Calu3 (cell line): ENCODE measurements at regions not wholly inside any gene's neighbourhood (a gene's known extent, or its start where the extent isn't known, plus 50 kb on each side); places are given as distances from the start of the nearest gene placed in this dataset.

Experiments
- BruUV-seq: library from RNA; stranded (reverse); fragments of 400-500 nt; replicated peaks from 2 replicates; lab custom pipeline; 2021; lab: Mats Ljungman, UMichigan
- CTCF ChIA-PET: fragments of 300-600 bp; sonication (Branson Sonifier 250); formaldehyde crosslinking; loops from one replicate; lab custom pipeline; 2022; ENCODE audit warnings: antibody characterized with exemption; lab: Charles Lee
- DNase-seq: peaks from one replicate; pipeline ENCODE4 v3.0.0; 2022
- H3K27ac Mint-ChIP-seq: one replicate; pipeline ENCODE4 v1.8.0; 2022; ENCODE audit warnings: mixed read lengths; ENCODE audit not compliant: unreplicated experiment
- H3K27me3 Mint-ChIP-seq: one replicate; pipeline ENCODE4 v1.8.0; 2022; ENCODE audit warnings: mixed read lengths; ENCODE audit not compliant: unreplicated experiment
- H3K36me3 Mint-ChIP-seq: one replicate; pipeline ENCODE4 v1.8.0; 2022; ENCODE audit warnings: mild to moderate bottlenecking, moderate library complexity, mixed read lengths; ENCODE audit not compliant: insufficient read depth, unreplicated experiment
- H3K4me1 Mint-ChIP-seq: one replicate; pipeline ENCODE4 v1.8.0; 2022; ENCODE audit warnings: mild to moderate bottlenecking, low read depth, mixed read lengths; ENCODE audit not compliant: unreplicated experiment
- H3K4me3 Mint-ChIP-seq: one replicate; pipeline ENCODE4 v1.8.0; 2022; ENCODE audit warnings: mild to moderate bottlenecking, low read depth, moderate library complexity, mixed read lengths; ENCODE audit not compliant: unreplicated experiment
- H3K9me3 Mint-ChIP-seq: one replicate; pipeline ENCODE4 v1.8.0; 2022; ENCODE audit warnings: low read depth, mixed read lengths; ENCODE audit not compliant: unreplicated experiment
- intact Hi-C: fragments of 100-400 bp; cut with micrococcal nuclease; formaldehyde crosslinking; loops from one replicate; pipeline ENCODE4 v1.10.0; 2022; ENCODE audit not compliant: unreplicated experiment
- TF ChIP-seq, protein P1 (sequence below): fragments of 200-600 bp; IDR thresholded peaks from one replicate; pipeline ENCODE4 v1.8.0; 2022; ENCODE audit warnings: antibody characterized with exemption; ENCODE audit not compliant: unreplicated experiment

DNA sequence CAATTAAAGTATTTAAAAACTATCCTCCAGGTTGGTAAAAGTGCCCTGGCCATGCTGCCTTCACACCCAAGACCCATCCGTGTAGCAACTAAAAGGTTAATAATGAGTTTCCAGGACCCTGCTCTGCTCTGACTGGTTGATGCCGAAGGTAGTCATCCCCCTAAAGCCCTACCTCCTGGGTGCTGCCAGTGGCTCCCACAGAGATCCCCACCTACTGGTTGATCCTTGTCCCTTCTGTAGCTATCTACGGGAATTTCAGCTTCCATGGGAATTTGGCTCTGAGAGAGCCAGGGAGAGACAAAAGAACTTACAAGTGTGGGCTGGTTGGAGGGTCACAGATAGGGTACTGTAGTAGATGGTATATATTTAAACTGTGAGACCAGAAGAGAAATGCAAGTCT is 110.6 kb upstream of the NANOGP8 start:
- no peak for DNase-seq
- Mint-ChIP-seq H3K4me1 (no peaks in the 10 kb centered on the region), H3K9me3 (peaks cover 4% of the 10 kb centered on the region), H3K27me3 (no peaks in the 10 kb centered on the region), H3K36me3 (no peaks in the 10 kb centered on the region), H3K4me3 (no peak overlapping the region), H3K27ac (no peak overlapping the region)
- CTCF ChIA-PET = no interaction called here
- no TSS peak for BruUV-seq
- intact Hi-C loops = no loop called here
- TF ChIP-seq, protein P1, sequence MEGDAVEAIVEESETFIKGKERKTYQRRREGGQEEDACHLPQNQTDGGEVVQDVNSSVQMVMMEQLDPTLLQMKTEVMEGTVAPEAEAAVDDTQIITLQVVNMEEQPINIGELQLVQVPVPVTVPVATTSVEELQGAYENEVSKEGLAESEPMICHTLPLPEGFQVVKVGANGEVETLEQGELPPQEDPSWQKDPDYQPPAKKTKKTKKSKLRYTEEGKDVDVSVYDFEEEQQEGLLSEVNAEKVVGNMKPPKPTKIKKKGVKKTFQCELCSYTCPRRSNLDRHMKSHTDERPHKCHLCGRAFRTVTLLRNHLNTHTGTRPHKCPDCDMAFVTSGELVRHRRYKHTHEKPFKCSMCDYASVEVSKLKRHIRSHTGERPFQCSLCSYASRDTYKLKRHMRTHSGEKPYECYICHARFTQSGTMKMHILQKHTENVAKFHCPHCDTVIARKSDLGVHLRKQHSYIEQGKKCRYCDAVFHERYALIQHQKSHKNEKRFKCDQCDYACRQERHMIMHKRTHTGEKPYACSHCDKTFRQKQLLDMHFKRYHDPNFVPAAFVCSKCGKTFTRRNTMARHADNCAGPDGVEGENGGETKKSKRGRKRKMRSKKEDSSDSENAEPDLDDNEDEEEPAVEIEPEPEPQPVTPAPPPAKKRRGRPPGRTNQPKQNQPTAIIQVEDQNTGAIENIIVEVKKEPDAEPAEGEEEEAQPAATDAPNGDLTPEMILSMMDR = no peak

DNA sequence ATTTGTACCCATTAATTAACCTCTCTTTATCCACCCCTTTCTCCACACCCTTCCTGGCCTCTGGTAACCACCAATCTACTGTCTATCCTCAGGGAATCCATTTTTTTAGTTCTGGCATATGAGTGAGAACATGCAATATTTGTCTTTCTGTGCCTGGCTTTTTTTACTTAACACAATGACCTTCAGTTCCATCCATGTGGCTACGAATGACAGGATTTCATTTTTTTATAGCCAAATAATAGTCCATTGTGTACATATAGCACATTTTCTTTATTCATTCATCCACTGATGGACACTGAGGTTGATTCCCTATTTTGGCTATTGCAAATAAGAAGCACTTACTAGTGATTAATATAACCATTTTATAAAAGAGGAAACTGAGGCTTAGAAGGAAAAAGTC is 109.9 kb upstream of the NANOGP8 start:
- no peak overlapping the region for H3K4me3 Mint-ChIP-seq
- H3K9me3 Mint-ChIP-seq = peaks cover 4% of the 10 kb centered on the region
- H3K36me3 Mint-ChIP-seq = no peaks in the 10 kb centered on the region
- DNase-seq = no peak
- no TSS peak for BruUV-seq
- TF ChIP-seq, protein P1 = no peak
- H3K27ac Mint-ChIP-seq = no peak overlapping the region
- no peaks in the 10 kb centered on the region for H3K4me1 Mint-ChIP-seq
- H3K27me3 Mint-ChIP-seq = no peaks in the 10 kb centered on the region
- CTCF ChIA-PET = no interaction called here
- intact Hi-C loops = no loop called here

DNA sequence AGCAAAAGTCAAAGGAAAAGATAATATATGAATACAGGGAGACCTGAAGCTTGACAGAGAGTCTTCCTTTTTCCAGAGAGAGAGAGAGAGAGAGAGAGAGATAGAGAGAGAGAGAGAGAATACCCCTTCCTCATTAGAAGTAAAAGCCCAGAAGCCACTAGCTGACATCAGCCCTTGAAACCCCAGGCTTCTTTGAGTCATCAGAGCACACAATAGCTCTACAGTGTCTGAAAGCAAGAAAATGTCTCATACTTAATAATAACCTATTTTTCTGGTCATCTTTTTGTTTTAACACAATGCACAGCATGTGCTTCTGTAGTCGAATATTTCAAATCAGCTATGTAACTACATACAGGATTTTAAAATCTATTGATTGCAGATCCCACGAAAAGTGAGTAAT is 109.2 kb upstream of the NANOGP8 start:
- Mint-ChIP-seq H3K27ac (no peak overlapping the region), H3K4me3 (no peak overlapping the region), H3K27me3 (no peaks in the 10 kb centered on the region), H3K4me1 (no peaks in the 10 kb centered on the region), H3K9me3 (peaks cover 4% of the 10 kb centered on the region), H3K36me3 (no peaks in the 10 kb centered on the region)
- CTCF ChIA-PET = no interaction called here
- DNase-seq = no peak
- TF ChIP-seq, protein P1 = no peak
- intact Hi-C loops = no loop called here
- no TSS peak for BruUV-seq

DNA sequence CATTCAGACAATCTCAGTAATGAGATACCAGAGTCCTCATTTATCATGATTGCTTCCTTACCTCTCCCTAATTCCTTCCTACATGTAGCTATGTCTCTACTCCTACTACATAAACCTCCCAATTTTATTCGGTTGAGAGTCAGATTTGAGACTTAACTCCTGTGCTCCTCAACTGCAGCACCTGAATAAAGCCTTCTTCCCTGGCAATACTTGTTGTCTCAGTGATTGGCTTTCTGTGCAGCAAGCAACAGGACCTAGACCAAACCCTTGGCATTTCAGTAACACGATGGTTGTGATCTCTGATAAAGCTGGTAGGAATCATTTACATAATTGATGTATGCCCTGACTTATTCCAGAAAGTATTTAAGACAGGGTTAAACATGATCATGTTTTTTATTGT is 106.7 kb upstream of the NANOGP8 start:
- no TSS peak for BruUV-seq
- no peak overlapping the region for H3K4me3 Mint-ChIP-seq
- TF ChIP-seq, protein P1 = no peak
- intact Hi-C loops = no loop called here
- CTCF ChIA-PET = no interaction called here
- H3K27me3 Mint-ChIP-seq = no peaks in the 10 kb centered on the region
- no peaks in the 10 kb centered on the region for H3K4me1 Mint-ChIP-seq
- peaks cover 4% of the 10 kb centered on the region for H3K9me3 Mint-ChIP-seq
- no peak for DNase-seq
- no peak overlapping the region for H3K27ac Mint-ChIP-seq
- H3K36me3 Mint-ChIP-seq = no peaks in the 10 kb centered on the region
